ENCODE measurements at regions not wholly inside any gene's neighbourhood (a gene's known extent, or its start where the extent isn't known, plus 50 kb on each side); places are given as distances from the start of the nearest gene placed in this dataset.

DNA sequence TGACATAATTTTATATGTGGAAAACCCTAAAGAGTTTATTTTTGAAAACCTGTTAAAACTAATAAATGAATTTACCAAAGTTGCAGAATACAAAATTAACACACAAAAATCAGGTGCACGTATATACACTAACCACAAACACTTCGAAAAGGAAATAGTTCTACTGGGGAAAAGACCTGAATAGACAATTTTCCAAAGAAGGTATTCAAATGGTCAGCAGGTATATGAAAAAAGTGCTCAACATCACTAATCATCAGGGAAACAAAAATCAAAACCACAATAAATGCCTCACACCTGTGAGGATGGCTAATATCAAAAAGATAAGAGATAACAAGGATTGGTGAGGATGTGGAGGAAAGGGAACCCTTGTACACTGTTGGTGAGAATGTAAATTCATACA, 110.6 kb downstream of the PXDC1 start:
- DNase-seq, result no peak

- no peak for DNase-seq
Measured at GRCh38 chr6:3638662-3639061, 112.9 kb downstream of the PXDC1 start.

DNA sequence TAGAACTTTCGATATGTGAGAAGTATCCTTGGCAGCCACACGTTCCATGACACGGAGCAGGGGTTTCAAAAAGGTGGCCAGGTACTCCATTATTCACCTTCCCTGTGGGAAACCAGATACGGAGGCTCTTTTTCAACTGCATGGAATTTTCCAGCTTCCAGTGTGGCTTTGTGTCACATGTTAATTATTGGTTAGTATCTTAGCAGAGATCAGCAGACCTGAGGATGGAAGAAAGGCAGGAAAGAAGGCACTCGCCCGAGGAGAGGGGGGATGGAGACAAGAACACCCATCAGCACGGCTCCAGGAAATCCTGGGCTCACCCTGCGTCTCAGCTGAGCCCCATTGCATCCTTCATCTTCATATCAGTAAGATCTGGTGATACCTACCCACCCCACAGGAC, 115.5 kb downstream of the PXDC1 start:
- DNase-seq, result no peak

DNA sequence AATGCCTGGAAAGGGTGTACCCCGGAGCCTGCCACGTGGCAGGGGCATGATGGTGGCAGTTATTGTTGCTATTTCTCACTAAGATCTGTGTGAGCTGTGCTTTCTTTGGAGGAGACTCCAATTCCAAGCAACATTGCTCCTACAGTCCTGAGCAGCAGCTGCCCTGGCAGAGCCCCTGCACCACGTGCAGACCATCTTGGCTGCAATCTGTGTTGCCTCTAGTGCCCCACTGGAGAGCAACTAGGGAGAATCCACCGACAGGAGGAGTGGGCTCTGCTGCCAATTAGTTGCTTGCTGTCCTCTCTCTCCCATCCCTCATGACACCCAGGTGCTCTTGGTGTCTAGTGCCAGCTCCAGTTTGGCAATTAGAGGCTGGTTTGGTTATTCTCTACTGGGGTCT, 116.0 kb downstream of the PXDC1 start:
- DNase-seq, result no peak

DNA sequence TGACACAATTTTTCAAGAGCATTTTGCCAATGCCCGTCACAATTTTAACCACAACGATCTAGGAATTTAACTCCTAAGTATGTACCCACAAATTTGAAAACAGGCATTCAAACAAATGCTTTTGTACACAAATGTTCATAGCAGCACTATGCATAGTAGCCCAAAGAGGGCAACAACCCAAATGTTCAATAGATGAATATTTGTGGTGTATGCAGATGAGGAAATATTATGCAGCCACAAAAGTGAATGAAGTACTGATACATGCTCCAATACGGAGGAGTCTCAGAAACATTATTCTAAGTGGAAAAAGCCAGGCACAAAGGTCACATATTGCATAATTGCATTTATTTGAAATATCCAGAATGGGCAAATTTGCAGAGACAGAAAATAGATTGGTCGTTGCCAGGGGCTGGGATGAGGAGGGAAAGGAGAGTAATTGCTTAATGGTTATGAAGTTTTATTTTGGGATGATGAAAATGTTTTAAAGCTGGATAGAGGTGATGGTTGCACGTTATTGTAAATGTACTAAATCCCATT, 117.2 kb downstream of the PXDC1 start:
- DNase-seq, result no peak

GRCh38 chr6:3633711-3634110, 117.8 kb downstream of the PXDC1 start:
- DNase-seq, result no peak

DNA sequence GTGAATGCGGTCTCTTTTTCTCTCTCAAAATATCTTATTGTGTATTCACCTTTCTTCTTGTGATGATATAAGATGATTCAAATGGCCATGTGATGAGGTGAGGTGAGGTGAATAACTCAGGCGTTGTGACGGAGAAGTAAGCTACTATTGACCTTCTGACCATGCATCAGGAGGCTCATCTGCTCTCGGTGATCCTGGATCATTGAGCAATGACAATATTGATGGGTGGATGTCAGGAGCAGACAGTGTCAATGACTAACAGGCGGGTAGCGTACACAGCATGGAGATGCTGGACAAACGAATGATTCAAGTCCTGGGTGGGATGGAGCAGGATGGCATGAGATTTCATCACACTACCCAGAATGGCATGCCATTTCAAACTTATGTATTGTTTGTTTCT, 119.6 kb downstream of the PXDC1 start:
- no peak for DNase-seq

DNA sequence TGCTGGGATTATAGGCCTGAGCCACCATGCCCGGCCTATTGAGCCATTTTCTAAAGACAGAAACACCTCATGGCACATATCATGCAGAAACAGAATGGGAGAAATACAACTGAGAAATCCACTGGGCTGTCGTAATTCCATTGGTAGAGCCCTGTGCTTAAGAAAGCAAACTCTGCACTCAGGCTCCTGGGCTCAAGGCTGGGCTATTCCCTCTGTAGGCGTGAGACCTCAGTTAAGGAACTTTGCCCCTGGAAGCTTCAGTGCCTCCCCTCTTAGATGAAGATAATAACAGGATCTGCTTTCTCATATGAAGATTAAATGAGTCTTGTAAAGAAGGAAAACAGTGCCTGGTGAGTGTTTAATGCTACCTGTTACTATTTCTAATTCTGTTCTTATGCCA, 120.3 kb downstream of the PXDC1 start:
- no peak for DNase-seq

DNA sequence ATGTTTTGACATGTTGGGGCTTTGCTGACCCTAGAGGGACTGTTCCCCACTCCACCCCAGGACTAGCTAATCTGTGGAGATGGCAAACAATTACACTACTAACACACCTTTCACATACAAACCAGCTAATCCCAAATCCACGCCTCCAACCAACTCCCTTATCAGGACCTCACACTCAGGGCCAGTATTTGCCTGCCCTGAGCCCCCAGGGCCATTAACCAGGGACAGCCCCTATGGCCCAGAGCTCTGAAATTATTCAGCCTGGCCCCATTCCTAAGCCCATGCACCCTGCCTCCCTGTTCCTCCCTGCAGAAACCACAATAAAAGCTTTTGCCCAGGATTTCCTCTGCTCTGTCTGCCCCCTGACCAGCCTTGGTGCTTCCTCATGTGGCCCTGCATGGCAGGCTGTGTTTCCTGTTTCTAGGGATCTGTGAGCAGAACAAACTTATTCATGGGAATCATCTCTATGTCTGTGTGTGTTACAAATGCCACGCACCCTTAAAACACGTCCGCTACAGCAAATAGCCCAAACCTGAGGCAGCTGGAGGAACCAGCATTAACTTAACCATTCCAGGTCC, 121.2 kb downstream of the PXDC1 start:
- DNase-seq, result no peak

DNA sequence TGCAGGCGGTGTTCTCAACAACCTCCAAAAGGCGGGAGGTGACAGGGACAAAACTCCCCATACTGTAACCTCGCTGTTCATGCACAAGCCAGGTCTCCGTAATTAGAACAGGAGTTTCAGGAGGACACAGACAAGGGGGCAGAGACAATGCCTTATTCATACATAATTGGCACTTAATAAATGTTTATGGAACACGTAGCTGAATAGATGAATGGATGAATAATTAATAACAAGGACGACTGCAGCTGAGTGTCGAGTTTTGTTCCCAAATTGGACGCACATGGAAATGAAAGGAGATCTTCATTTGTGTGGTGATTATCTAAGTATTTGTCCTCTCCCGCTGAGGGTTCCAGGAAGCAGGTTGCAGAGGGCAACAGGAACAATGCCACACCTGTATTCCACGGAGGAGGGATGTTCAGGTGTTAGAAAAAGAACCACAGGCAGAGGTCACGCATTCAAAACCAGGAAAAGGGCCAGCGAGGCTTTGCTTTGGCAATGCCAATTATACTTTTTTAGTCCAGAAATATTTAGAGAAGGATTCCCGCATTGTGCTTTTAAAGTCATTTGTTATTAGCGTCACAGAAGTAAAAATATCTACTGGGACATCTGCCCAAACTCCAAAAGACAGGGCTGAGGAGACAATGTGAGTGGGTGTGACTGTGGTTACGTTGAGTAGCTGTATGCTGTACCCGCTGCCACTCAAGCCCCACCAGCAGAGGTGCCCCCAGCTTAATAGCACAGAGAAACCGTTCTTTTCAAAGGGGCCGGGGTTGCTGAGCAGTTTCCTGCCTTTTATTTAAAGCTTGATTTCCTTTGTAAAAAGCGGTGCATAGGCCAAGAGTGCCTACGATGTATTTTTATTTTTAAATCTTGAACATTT, 123.3 kb downstream of the PXDC1 start:
- DNase-seq, result peak; percentile 78

- DNase-seq, result no peak
Measured at GRCh38 chr6:3627501-3627900, 124.0 kb downstream of the PXDC1 start.

DNA sequence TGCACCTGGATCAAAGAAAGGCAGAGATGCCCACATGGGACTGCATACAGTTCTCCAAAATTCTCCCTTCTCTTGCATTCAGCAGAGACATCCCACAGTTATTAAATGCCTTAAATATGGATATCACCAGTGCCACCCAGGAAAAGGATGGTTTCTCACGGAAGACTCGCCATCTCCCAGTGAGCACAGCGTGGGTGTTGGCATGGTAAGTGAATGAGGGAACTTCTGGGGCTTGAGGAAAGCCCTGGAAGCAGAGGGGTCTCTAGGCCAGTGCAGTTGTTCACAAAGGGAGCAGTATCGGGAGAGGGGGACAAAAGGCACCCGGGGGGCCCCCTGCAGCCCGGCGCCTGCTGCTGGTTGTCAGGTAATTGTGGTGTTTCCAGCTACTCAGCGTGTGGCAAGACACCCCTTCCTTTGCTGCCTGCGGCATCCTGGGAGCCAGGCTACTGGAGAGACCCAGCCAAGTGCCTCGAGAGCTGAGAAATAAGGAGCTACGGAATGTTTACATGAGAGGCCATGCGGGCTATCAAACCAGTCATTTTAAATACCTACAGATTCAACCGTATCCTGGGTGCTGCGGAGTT, 125.4 kb downstream of the PXDC1 start:
- DNase-seq, result no peak

DNA sequence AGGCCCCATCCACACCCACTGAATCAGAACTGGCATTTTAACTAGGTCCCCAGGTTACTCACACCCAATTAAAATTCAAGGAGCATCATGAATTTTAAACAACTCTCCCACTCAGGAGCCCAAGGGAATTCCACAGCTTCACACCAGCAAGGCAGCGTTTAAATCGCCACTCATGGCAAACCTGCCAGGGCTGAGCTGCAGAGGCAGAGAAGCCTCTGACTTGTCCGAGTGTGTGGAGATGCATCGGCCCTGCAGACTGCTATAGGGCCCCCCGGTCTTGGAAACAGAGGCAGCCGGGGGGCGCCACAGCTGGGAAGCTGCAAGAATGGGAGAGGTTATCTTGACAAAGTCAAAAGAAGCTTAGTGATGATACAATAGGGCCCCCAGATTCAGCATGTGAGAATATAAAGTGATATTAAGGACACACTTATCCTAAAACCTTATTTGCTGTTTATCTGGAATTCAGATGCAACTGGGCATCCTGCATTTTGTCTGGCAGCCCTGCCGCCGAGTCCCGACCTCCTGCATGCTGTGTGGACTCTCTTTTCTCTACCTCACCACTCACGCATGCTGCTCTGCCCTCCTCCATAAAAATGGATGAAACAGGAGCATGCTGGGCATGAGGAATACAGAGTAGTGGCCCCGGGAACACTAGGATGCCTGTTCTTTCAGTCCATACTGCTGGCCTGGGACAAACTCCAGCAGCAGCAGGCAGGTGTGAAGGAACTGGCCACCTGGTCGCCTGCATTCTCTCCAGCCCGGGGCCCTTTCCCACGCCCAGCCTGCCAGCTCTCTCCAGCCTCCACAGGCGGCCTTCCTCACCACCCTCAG, 126.1 kb downstream of the PXDC1 start:
- no peak for DNase-seq

GRCh38 chr6:3624250-3625136, 127.0 kb downstream of the PXDC1 start:
- no peak for DNase-seq

- no peak for DNase-seq
Measured at GRCh38 chr6:3623451-3624249, 127.9 kb downstream of the PXDC1 start.

DNA sequence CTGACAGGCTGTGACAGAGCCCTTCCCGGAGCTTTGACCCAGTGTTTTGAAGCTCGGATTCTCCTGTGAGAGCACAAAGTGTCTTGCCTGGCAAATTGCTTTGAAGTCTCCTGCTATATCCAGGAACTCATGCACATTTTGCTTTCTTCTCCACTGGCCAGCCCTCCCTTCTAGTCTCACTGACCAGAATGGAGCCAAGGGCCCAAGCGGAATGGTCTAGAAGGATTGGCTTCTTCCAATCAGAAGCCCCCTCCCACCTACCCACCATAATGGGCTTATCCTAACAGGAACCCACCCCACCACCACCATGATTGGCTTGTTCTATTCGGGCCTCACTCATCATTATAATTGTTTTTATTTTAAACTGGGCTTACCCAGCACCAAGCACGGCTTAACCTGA, 130.1 kb downstream of the PXDC1 start:
- no peak for DNase-seq

- no peak for DNase-seq
Measured at GRCh38 chr6:3620937-3621336, 130.6 kb downstream of the PXDC1 start.

- no peak for DNase-seq
Measured at GRCh38 chr6:3620389-3620788, 131.1 kb downstream of the PXDC1 start.

DNA sequence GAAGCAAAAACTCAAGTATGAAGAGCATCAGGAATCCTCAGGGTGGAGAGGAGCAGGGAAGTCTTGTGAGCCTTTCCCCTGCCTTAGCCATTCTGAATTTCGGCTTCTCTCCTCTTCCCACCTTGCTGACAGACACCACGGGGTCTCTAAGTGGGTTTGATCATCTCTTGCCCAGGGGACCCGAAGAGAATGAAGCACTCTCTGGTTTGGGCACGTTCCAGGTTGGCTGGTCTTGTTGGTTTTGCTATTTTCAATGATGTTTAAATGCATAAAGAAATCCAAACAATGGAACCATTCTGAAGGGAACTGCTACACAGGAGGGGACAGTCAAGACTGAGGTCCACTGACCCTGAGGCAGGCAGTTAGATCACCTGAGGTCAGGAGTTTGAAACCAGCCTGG, 131.7 kb downstream of the PXDC1 start:
- DNase-seq, result no peak

DNA sequence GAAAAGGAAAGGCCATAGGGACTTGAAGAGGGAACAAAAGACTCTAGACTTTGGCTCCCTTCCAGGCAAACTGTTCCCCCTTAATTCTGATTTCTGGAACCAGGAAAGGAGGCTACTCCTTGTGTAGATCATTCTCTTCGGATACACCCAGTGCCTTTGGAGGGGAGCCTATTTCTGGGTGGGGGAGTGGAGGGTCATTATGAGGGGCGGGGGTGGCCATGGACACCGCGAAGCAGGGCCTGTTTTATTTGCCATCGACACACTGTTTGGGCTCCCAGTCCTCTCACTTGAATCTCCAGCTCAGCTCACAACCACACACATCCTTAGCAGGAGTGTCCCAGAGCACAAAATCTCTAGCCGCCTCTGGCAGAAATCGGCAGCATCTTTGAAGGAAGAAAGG, 132.3 kb downstream of the PXDC1 start:
- DNase-seq, result no peak

DNA sequence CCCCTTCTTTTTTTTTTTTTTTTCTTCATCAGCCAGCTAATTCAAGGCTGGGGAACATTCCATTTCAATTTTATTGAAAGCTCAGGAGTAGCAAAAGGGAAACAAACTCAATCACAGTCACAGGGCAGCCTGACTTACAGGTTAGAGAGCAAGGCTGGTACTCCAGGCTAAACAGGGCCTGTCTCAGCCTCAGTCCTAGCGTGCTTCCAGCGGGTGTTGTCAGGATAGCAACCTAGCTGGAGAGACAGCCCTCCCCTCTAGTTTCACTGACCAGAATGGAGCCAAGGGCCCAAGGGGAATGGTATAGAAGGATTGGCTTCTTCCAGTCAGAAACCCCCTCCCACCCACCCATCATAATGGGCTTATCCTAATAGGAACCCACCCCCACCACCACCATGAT, 132.9 kb downstream of the PXDC1 start:
- DNase-seq, result no peak

Measured in NCI-H1048 (cell line).